ENCODE measurements at regions not wholly inside any gene's neighbourhood (a gene's known extent, or its start where the extent isn't known, plus 50 kb on each side); places are given as distances from the start of the nearest gene placed in this dataset.

DNA sequence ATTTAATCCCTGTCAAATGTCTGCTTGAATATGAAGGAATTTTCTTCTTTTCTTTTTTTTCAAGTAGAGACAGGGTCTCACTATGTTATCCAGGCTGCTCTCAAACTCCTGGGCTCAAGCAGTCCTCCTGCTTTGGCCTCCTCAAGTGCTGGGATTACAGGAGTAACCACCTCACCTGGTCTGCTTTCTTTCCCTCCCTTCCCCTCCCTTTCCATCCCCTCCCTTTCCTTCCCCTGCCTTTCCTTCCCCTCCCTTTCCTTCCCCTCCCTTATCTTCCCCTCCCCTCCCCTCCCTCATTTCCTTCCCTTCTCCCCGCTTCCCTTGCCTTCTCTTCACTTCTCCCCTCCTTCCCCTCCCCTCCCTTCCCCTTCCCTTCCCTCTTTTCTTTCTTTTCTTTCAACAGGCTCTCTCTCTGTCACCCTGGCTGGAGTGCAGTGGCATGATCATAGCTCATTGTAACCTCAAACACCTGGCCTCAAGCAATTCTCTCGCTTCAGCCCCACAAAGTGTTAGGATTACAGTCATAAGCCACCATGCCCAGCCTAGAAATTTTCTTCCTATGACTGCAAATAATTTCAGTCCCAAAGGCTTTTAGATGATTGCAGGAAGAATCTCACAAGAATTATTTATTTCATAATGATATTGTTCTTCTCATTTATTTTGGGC is 168.9 kb downstream of the AASDH start:
- TF ChIP-seq POLR2A (IDR thresholded peaks at IDR 0.05; ENCODE audit: control extremely low read depth in 1 of 2, low read depth in 2 of 2, low read length in 2 of 2) (no peak), ZNF274 (IDR thresholded peaks at IDR 0.05; ENCODE audit: borderline replicate concordance, extremely low read depth, low read length) (no peak), EZH2 (IDR thresholded peaks at IDR 0.05; ENCODE audit: low read depth, low read length, severe bottlenecking) (no peak)
